VCaP (cell line): ENCODE measurements at regions not wholly inside any gene's neighbourhood (a gene's known extent, or its start where the extent isn't known, plus 50 kb on each side); places are given as distances from the start of the nearest gene placed in this dataset.
A peak's percentile ranks its signal among the peaks of the same experiment; 100 is the strongest.

ENCODE experiments used
- H3K27ac ChIP-seq: fragments of 450-650 bp; 2 replicates; pipeline ENCODE4 v1.5.1; 2017
- CTCF ChIP-seq: fragments of 450-650 bp; conservative IDR thresholded peaks from 2 replicates; pipeline ENCODE4 v1.5.1; 2017; ENCODE audit warnings: mild to moderate bottlenecking, moderate library complexity

GRCh38 chr4:100762738-100763137 lies 244.9 kb upstream of the EMCN start:
- no peak overlapping the region for H3K27ac ChIP-seq
- no peak for TF ChIP-seq CTCF

GRCh38 chr4:100754751-100755150 lies 236.9 kb upstream of the EMCN start:
- H3K27ac ChIP-seq = no peak overlapping the region
- no peak for TF ChIP-seq CTCF

GRCh38 chr4:100746141-100746739 lies 228.4 kb upstream of the EMCN start:
- no peak overlapping the region for H3K27ac ChIP-seq
- TF ChIP-seq CTCF = no peak

GRCh38 chr4:100742045-100742444 lies 224.2 kb upstream of the EMCN start:
- peak; percentile 80 for TF ChIP-seq CTCF
- H3K27ac ChIP-seq = no peak overlapping the region

- H3K27ac ChIP-seq = no peak overlapping the region
- no peak for TF ChIP-seq CTCF
These were observed 221.6 kb upstream of the EMCN start for GRCh38 chr4:100739426-100739825.

GRCh38 chr4:100738196-100739165 lies 220.7 kb upstream of the EMCN start:
- peak; percentile 28 for TF ChIP-seq CTCF
- H3K27ac ChIP-seq = no peak overlapping the region

- TF ChIP-seq CTCF = no peak
- H3K27ac ChIP-seq = no peak overlapping the region
These were observed 219.0 kb upstream of the EMCN start for GRCh38 chr4:100736641-100737451.
